ENCODE measurements at regions not wholly inside any gene's neighbourhood (a gene's known extent, or its start where the extent isn't known, plus 50 kb on each side); places are given as distances from the start of the nearest gene placed in this dataset.

GRCh38 chrX:23525531-23525930 lies 141.8 kb upstream of the PRDX4 start:
- intact Hi-C loops (cut with micrococcal nuclease), result no loop called here
- no peak for TF ChIP-seq CTCF (IDR thresholded peaks at IDR 0.05; ENCODE audit: borderline replicate concordance)
- no peaks in the 10 kb centered on the region for H3K27me3 ChIP-seq (ENCODE audit: low read depth)
- H3K36me3 ChIP-seq, result no peaks in the 10 kb centered on the region
- H3K27ac ChIP-seq (replicated peaks), result no peak overlapping the region
- H3K4me3 ChIP-seq, result no peak overlapping the region
- H3K4me1 ChIP-seq, result no peaks in the 10 kb centered on the region
- no peak for DNase-seq
- H3K9me3 ChIP-seq (replicated peaks), result no peaks in the 10 kb centered on the region

GRCh38 chrX:23540532-23540931 lies 126.8 kb upstream of the PRDX4 start:
- no peak for TF ChIP-seq CTCF (IDR thresholded peaks at IDR 0.05; ENCODE audit: borderline replicate concordance)
- intact Hi-C loops (cut with micrococcal nuclease), result no loop called here
- Histone ChIP-seq H3K9me3 (replicated peaks) (no peaks in the 10 kb centered on the region), H3K27me3 (ENCODE audit: low read depth) (no peaks in the 10 kb centered on the region), H3K27ac (replicated peaks) (no peak overlapping the region), H3K4me1 (no peaks in the 10 kb centered on the region), H3K36me3 (no peaks in the 10 kb centered on the region), H3K4me3 (no peak overlapping the region)
- DNase-seq, result no peak

- no peaks in the 10 kb centered on the region for H3K27me3 ChIP-seq (ENCODE audit: low read depth)
- no peak for TF ChIP-seq CTCF (IDR thresholded peaks at IDR 0.05; ENCODE audit: borderline replicate concordance)
- H3K4me3 ChIP-seq, result no peak overlapping the region
- H3K27ac ChIP-seq (replicated peaks), result no peak overlapping the region
- H3K4me1 ChIP-seq, result no peaks in the 10 kb centered on the region
- no peaks in the 10 kb centered on the region for H3K36me3 ChIP-seq
- no peak for DNase-seq
- no peaks in the 10 kb centered on the region for H3K9me3 ChIP-seq (replicated peaks)
- intact Hi-C loops (cut with micrococcal nuclease), result no loop called here
Measured at GRCh38 chrX:23548164-23548563, 119.1 kb upstream of the PRDX4 start.

- DNase-seq, result no peak
- Histone ChIP-seq H3K36me3 (no peaks in the 10 kb centered on the region), H3K27me3 (ENCODE audit: low read depth) (no peaks in the 10 kb centered on the region), H3K27ac (replicated peaks) (no peak overlapping the region), H3K4me3 (no peak overlapping the region), H3K4me1 (no peaks in the 10 kb centered on the region), H3K9me3 (replicated peaks) (peaks cover 10% of the 10 kb centered on the region)
- intact Hi-C loops (cut with micrococcal nuclease), result no loop called here
- no peak for TF ChIP-seq CTCF (IDR thresholded peaks at IDR 0.05; ENCODE audit: borderline replicate concordance)
Measured at GRCh38 chrX:23552303-23552702, 115.0 kb upstream of the PRDX4 start.

- H3K27me3 ChIP-seq (ENCODE audit: low read depth), result no peaks in the 10 kb centered on the region
- H3K4me3 ChIP-seq, result no peak overlapping the region
- intact Hi-C loops (cut with micrococcal nuclease), result no loop called here
- H3K4me1 ChIP-seq, result no peaks in the 10 kb centered on the region
- H3K27ac ChIP-seq (replicated peaks), result no peak overlapping the region
- DNase-seq, result no peak
- peaks cover 23% of the 10 kb centered on the region for H3K9me3 ChIP-seq (replicated peaks)
- no peaks in the 10 kb centered on the region for H3K36me3 ChIP-seq
- peak; percentile 60 for TF ChIP-seq CTCF (IDR thresholded peaks at IDR 0.05; ENCODE audit: borderline replicate concordance)
Measured at GRCh38 chrX:23554304-23554703, 113.0 kb upstream of the PRDX4 start.

- Histone ChIP-seq H3K4me1 (no peaks in the 10 kb centered on the region), H3K27ac (replicated peaks) (no peak overlapping the region), H3K4me3 (no peak overlapping the region), H3K36me3 (no peaks in the 10 kb centered on the region), H3K27me3 (ENCODE audit: low read depth) (no peaks in the 10 kb centered on the region), H3K9me3 (replicated peaks) (peaks cover 38% of the 10 kb centered on the region)
- intact Hi-C loops (cut with micrococcal nuclease), result no loop called here
- DNase-seq, result no peak
- no peak for TF ChIP-seq CTCF (IDR thresholded peaks at IDR 0.05; ENCODE audit: borderline replicate concordance)
Measured at GRCh38 chrX:23557070-23557469, 110.2 kb upstream of the PRDX4 start.

Data from left ventricle myocardium inferior (tissue), 1 donor.